Adrenal gland (tissue), 9 donors: ENCODE measurements at regions not wholly inside any gene's neighbourhood (a gene's known extent, or its start where the extent isn't known, plus 50 kb on each side); places are given as distances from the start of the nearest gene placed in this dataset.

ENCODE experiments used
- DNase-seq, 7 donors: peaks; one replicate each; pipeline ENCODE4 v3.0.0-alpha.2; 2019 to 2020
- H3K27ac ChIP-seq, 5 donors: fragments of 200-600 bp; sonication (generic) in 4 of 5; 1 replicate in 3 of 5; 2 replicates in 2 of 5; pipeline versions ENCODE4 v1.5.1 to v1.8.0; 2016 to 2020; ENCODE audit warnings: mild to moderate bottlenecking in 1 of 5
- H3K27me3 ChIP-seq: fragments of 200-600 bp; 2 replicates; pipeline ENCODE4 v1.8.0; 2021
- H3K36me3 ChIP-seq, 2 donors: fragments of 200-600 bp; replicated peaks in 1 of 2; 1 replicate in 1 of 2; 2 replicates in 1 of 2; pipeline versions ENCODE4 v1.5.1 to v1.8.0; 2018 to 2022
- H3K4me1 ChIP-seq, 2 donors: fragments of 200-600 bp; replicated peaks in 1 of 2; 1 replicate in 1 of 2; 2 replicates in 1 of 2; pipeline versions ENCODE4 v1.5.1 to v1.8.0; 2018 to 2021
- H3K4me3 ChIP-seq, 4 donors: fragments of 200-600 bp; sonication (generic) in 3 of 4; one replicate each; pipeline ENCODE4 v1.5.1; 2016 to 2018
- H3K9me3 ChIP-seq, 3 donors: fragments of 200-600 bp; sonication (generic) in 1 of 3; replicated peaks in 1 of 3; 1 replicate in 2 of 3; 2 replicates in 1 of 3; pipeline versions ENCODE4 v1.5.1 to v1.8.0; 2016 to 2021
- CTCF ChIP-seq, 6 experiments: fragments of 450-650 bp in 4 of 6; fragments of 200-600 bp in 2 of 6; sonication (generic) in 1 of 6; IDR thresholded peaks; 1 replicate in 5 of 6; 2 replicates in 1 of 6; pipeline versions ENCODE4 v1.5.1 to v1.8.0; 2016 to 2021; ENCODE audit warnings: antibody characterized with exemption in 6 of 6, mild to moderate bottlenecking in 2 of 6, moderate library complexity in 1 of 6
- POLR2A ChIP-seq, 2 donors: fragments of 450-650 bp; IDR thresholded peaks; one replicate each; pipeline ENCODE4 v1.6.1; 2017; ENCODE audit warnings: antibody characterized with exemption in 2 of 2, mild to moderate bottlenecking in 2 of 2, moderate library complexity in 1 of 2
- WGBS, 4 donors: extraction: QIAGEN DNeasy Blood & Tissue Kit in 2 of 4; methylation state at CpG; one replicate each; pipeline versions ENCODE4 v1.1.5 to v1.1.7; 2013 to 2017; 5-methylcytosine and 5-hydroxymethylcytosine counted together
- intact Hi-C, 2 donors: fragments of 100-400 bp; cut with DNase I; formaldehyde crosslinking; loops; one replicate each; pipeline versions ENCODE4 v1.14.1 to v1.15.0; 2022 to 2023
- donor health status: healthy with polysubstance abuse.
- donor health status: Bipolar disorder and iron deficiency.
- donor health status: DM: yes; HTN: yes; CAD: no.
- donor health status: DM: no; HTN: no; CAD: no.
- donor health status: DM: no; HTN: no; CAD: no.

- WGBS, 4 donors = 67 to 78% (median 70%) methylated on average over 1 of the region's 1 CpG
- Histone ChIP-seq H3K4me1 (no peaks in the 10 kb centered on the region), H3K27me3 (no peaks in the 10 kb centered on the region), H3K9me3 (no peaks in the 10 kb centered on the region), H3K36me3 (no peaks in the 10 kb centered on the region), H3K4me3 (no peak overlapping the region), H3K27ac (no peak overlapping the region)
- TF ChIP-seq CTCF (IDR thresholded peaks at IDR 0.05) (no peak), POLR2A (IDR thresholded peaks at IDR 0.05) (no peak)
- no peak for DNase-seq
- intact Hi-C loops = no loop called here
These were observed 595.0 kb downstream of the GLUD2 start for GRCh38 chrX:121642415-121642814.

GRCh38 chrX:121649417-121649816 lies 602.0 kb downstream of the GLUD2 start:
- Histone ChIP-seq H3K36me3 (no peaks in the 10 kb centered on the region), H3K4me1 (no peaks in the 10 kb centered on the region), H3K27me3 (no peaks in the 10 kb centered on the region), H3K9me3 (no peaks in the 10 kb centered on the region), H3K27ac (no peak overlapping the region), H3K4me3 (no peak overlapping the region)
- intact Hi-C loops = no loop called here
- no peak for TF ChIP-seq POLR2A (IDR thresholded peaks at IDR 0.05)
- no peak for TF ChIP-seq CTCF (IDR thresholded peaks at IDR 0.05)
- DNase-seq = no peak

GRCh38 chrX:121655276-121655675 lies 607.9 kb downstream of the GLUD2 start:
- no peaks in the 10 kb centered on the region for H3K27me3 ChIP-seq
- H3K4me3 ChIP-seq = no peak overlapping the region
- peak in 6 of 7 donors; percentile 8 to 48 (median 23) for DNase-seq
- no peaks in the 10 kb centered on the region for H3K4me1 ChIP-seq
- H3K36me3 ChIP-seq = no peaks in the 10 kb centered on the region
- no peak overlapping the region for H3K27ac ChIP-seq
- no peaks in the 10 kb centered on the region for H3K9me3 ChIP-seq
- intact Hi-C loops = no loop called here
- TF ChIP-seq POLR2A (IDR thresholded peaks at IDR 0.05) (no peak), CTCF (IDR thresholded peaks at IDR 0.05) (no peak)

- no peak for DNase-seq
- no peaks in the 10 kb centered on the region for H3K4me1 ChIP-seq
- no peak overlapping the region for H3K4me3 ChIP-seq
- TF ChIP-seq POLR2A (IDR thresholded peaks at IDR 0.05) (no peak), CTCF (IDR thresholded peaks at IDR 0.05) (no peak)
- WGBS, 4 donors = 50 to 61% (median 56%) methylated on average over 4 of the region's 4 CpGs
- H3K9me3 ChIP-seq = no peaks in the 10 kb centered on the region
- no peaks in the 10 kb centered on the region for H3K27me3 ChIP-seq
- no peak overlapping the region for H3K27ac ChIP-seq
- H3K36me3 ChIP-seq = no peaks in the 10 kb centered on the region
- intact Hi-C loops = no loop called here
These were observed 618.8 kb downstream of the GLUD2 start for GRCh38 chrX:121666171-121666570.
